ENCODE measurements at regions not wholly inside any gene's neighbourhood (a gene's known extent, or its start where the extent isn't known, plus 50 kb on each side); places are given as distances from the start of the nearest gene placed in this dataset.

DNA sequence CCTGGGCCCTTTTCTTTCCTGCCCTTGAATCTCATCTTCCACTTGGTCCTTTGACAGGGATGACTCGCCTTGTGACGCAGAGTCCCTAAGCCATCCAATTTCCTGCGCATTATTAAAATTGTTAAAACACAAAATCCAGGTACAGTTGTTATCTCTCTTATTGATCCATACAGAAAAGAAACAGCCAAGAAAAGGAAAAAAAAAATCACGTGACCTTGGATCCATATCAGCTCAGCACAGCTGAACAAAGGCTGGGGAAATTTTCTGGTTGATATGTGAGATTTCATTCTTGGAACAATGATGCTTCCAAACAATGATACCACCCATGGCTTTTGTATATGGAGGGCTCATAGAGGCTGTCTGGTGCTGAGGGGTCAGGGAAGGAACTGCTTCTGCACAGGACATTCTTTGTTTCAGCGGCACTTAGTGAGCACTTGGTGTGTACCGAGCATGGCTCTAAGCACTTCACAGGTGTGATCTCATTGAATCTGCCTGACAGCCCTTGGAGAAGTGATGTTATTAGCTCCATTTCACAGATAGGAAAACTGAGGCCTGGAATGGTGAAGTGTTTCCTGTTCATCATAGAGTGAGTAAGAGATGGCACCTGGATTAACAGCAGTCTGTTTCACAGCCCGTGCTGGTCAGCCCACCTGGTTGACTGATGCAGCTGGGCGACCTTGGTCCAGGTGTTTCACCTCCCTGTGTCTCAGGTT is 155.0 kb upstream of the SULF2 start:
- TF ChIP-seq, protein P1, sequence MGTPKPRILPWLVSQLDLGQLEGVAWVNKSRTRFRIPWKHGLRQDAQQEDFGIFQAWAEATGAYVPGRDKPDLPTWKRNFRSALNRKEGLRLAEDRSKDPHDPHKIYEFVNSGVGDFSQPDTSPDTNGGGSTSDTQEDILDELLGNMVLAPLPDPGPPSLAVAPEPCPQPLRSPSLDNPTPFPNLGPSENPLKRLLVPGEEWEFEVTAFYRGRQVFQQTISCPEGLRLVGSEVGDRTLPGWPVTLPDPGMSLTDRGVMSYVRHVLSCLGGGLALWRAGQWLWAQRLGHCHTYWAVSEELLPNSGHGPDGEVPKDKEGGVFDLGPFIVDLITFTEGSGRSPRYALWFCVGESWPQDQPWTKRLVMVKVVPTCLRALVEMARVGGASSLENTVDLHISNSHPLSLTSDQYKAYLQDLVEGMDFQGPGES (IDR thresholded peaks at IDR 0.05): no peak
- TF ChIP-seq, protein P2, sequence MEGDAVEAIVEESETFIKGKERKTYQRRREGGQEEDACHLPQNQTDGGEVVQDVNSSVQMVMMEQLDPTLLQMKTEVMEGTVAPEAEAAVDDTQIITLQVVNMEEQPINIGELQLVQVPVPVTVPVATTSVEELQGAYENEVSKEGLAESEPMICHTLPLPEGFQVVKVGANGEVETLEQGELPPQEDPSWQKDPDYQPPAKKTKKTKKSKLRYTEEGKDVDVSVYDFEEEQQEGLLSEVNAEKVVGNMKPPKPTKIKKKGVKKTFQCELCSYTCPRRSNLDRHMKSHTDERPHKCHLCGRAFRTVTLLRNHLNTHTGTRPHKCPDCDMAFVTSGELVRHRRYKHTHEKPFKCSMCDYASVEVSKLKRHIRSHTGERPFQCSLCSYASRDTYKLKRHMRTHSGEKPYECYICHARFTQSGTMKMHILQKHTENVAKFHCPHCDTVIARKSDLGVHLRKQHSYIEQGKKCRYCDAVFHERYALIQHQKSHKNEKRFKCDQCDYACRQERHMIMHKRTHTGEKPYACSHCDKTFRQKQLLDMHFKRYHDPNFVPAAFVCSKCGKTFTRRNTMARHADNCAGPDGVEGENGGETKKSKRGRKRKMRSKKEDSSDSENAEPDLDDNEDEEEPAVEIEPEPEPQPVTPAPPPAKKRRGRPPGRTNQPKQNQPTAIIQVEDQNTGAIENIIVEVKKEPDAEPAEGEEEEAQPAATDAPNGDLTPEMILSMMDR (IDR thresholded peaks at IDR 0.05 in 2 of 3, conservative IDR thresholded peaks at IDR 0.05 in 1 of 3; ENCODE audit: control insufficient read depth in 2 of 3, extremely low read depth in 1 of 3, insufficient read depth in 1 of 3, low read depth in 3 of 3, low read length in 3 of 3): no peak
- TF ChIP-seq TAF1 (IDR thresholded peaks at IDR 0.05; ENCODE audit: borderline replicate concordance, low read depth, low read length) (no peak), WRNIP1 (IDR thresholded peaks at IDR 0.05; ENCODE audit: borderline replicate concordance, low read depth, low read length) (no peak), KDM1A (IDR thresholded peaks at IDR 0.05; ENCODE audit: borderline replicate concordance) (no peak), POLR2A (IDR thresholded peaks at IDR 0.05; ENCODE audit: low read depth, low read length) (no peak), JUND (IDR thresholded peaks at IDR 0.05; ENCODE audit: low read depth, low read length) (no peak)
- TF ChIP-seq, protein P3, sequence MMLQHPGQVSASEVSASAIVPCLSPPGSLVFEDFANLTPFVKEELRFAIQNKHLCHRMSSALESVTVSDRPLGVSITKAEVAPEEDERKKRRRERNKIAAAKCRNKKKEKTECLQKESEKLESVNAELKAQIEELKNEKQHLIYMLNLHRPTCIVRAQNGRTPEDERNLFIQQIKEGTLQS (IDR thresholded peaks at IDR 0.05; ENCODE audit: borderline replicate concordance, extremely low read depth, low read depth, low read length): no peak
